Ectodermal cell (in vitro differentiated cells): ENCODE measurements at regions not wholly inside any gene's neighbourhood (a gene's known extent, or its start where the extent isn't known, plus 50 kb on each side); places are given as distances from the start of the nearest gene placed in this dataset.

Source experiments
- H3K27ac ChIP-seq: 2 replicates; pipeline ENCODE4 v1.7.0; 2013; ENCODE audit warnings: mild to moderate bottlenecking, low read depth, low read length; ENCODE audit not compliant: insufficient read depth, poor library complexity, severe bottlenecking
- H3K27me3 ChIP-seq: 2 replicates; pipeline ENCODE4 v1.7.0; 2013; ENCODE audit warnings: mild to moderate bottlenecking, low read length; ENCODE audit not compliant: insufficient read depth, control insufficient read depth, poor library complexity, severe bottlenecking
- H3K36me3 ChIP-seq: one replicate; pipeline ENCODE4 v1.7.0; 2013; ENCODE audit warnings: low read length; ENCODE audit not compliant: control insufficient read depth, insufficient read depth
- H3K4me1 ChIP-seq: one replicate; pipeline ENCODE4 v1.7.0; 2013; ENCODE audit warnings: low read length; ENCODE audit not compliant: control insufficient read depth, insufficient read depth
- H3K4me3 ChIP-seq: 2 replicates; pipeline ENCODE4 v1.7.0; 2013; ENCODE audit warnings: low read depth, low read length, control low read depth; ENCODE audit not compliant: insufficient read depth
- H3K9me3 ChIP-seq: 2 replicates; pipeline ENCODE4 v1.7.0; 2013; ENCODE audit warnings: mild to moderate bottlenecking, low read length, moderate library complexity; ENCODE audit not compliant: control insufficient read depth
- WGBS, 2 experiments: methylation state at CpG; one replicate each; pipeline ENCODE4 v1.1.7; 2013; ENCODE audit warnings: missing lambda C conversion rate in 2 of 2; 5-methylcytosine and 5-hydroxymethylcytosine counted together

GRCh38 chr1:82995951-82996350 is 1003.0 kb downstream of the TTLL7 start:
- no peaks in the 10 kb centered on the region for H3K9me3 ChIP-seq
- 88 to 98% methylated on average over 2 of the region's 2 CpGs for WGBS, 2 experiments
- no peak overlapping the region for H3K27ac ChIP-seq
- no peaks in the 10 kb centered on the region for H3K27me3 ChIP-seq
- H3K4me1 ChIP-seq = no peaks in the 10 kb centered on the region
- no peaks in the 10 kb centered on the region for H3K36me3 ChIP-seq
- H3K4me3 ChIP-seq = no peak overlapping the region

GRCh38 chr1:82994616-82995263 is 1004.2 kb downstream of the TTLL7 start:
- no peaks in the 10 kb centered on the region for H3K36me3 ChIP-seq

GRCh38 chr1:82991569-82991968 is 1007.4 kb downstream of the TTLL7 start:
- no peak overlapping the region for H3K4me3 ChIP-seq
- no peaks in the 10 kb centered on the region for H3K27me3 ChIP-seq
- H3K4me1 ChIP-seq = no peaks in the 10 kb centered on the region
- H3K36me3 ChIP-seq = no peaks in the 10 kb centered on the region
- H3K9me3 ChIP-seq = no peaks in the 10 kb centered on the region
- 88 to 95% methylated on average over 1 of the region's 2 CpGs for WGBS, 2 experiments
- H3K27ac ChIP-seq = no peak overlapping the region

More at GRCh38 chr1:82994616-82995263, 1004.2 kb downstream of the TTLL7 start:
- WGBS, 2 experiments = 96 to 99% methylated on average over 2 to 3 of the region's 3 CpGs
- H3K4me1 ChIP-seq = no peaks in the 10 kb centered on the region
- H3K27me3 ChIP-seq = no peaks in the 10 kb centered on the region
- H3K4me3 ChIP-seq = no peak overlapping the region
- no peak overlapping the region for H3K27ac ChIP-seq
- no peaks in the 10 kb centered on the region for H3K9me3 ChIP-seq

- Histone ChIP-seq H3K4me1 (no peaks in the 10 kb centered on the region), H3K9me3 (no peaks in the 10 kb centered on the region), H3K36me3 (no peaks in the 10 kb centered on the region), H3K27me3 (no peaks in the 10 kb centered on the region), H3K4me3 (no peak overlapping the region), H3K27ac (no peak overlapping the region)
- 91 to 92% methylated on average over 7 of the region's 7 CpGs for WGBS, 2 experiments
Measured at GRCh38 chr1:82979593-82980236, 1019.2 kb downstream of the TTLL7 start.

GRCh38 chr1:82978461-82979324 is 1020.2 kb downstream of the TTLL7 start:
- Histone ChIP-seq H3K4me3 (no peak overlapping the region), H3K36me3 (no peaks in the 10 kb centered on the region), H3K4me1 (no peaks in the 10 kb centered on the region), H3K9me3 (no peaks in the 10 kb centered on the region), H3K27ac (no peak overlapping the region), H3K27me3 (no peaks in the 10 kb centered on the region)
- 84 to 85% methylated on average over 10 of the region's 10 CpGs for WGBS, 2 experiments

GRCh38 chr1:82972841-82973553 is 1025.9 kb downstream of the TTLL7 start:
- H3K4me1 ChIP-seq = no peaks in the 10 kb centered on the region
- no peaks in the 10 kb centered on the region for H3K9me3 ChIP-seq
- no peak overlapping the region for H3K4me3 ChIP-seq
- no peaks in the 10 kb centered on the region for H3K36me3 ChIP-seq
- WGBS, 2 experiments = 92 to 93% methylated on average over 15 of the region's 15 CpGs
- H3K27me3 ChIP-seq = no peaks in the 10 kb centered on the region
- H3K27ac ChIP-seq = no peak overlapping the region

- Histone ChIP-seq H3K27me3 (no peaks in the 10 kb centered on the region), H3K4me1 (no peaks in the 10 kb centered on the region), H3K9me3 (no peaks in the 10 kb centered on the region), H3K36me3 (no peaks in the 10 kb centered on the region), H3K4me3 (no peak overlapping the region), H3K27ac (no peak overlapping the region)
- WGBS, 2 experiments = 71 to 93% methylated on average over 1 of the region's 2 CpGs
Measured at GRCh38 chr1:82969340-82969739, 1029.6 kb downstream of the TTLL7 start.

GRCh38 chr1:82962658-82963057 is 1036.3 kb downstream of the TTLL7 start:
- 100% methylated on average over 1 to 2 of the region's 2 CpGs for WGBS, 2 experiments

GRCh38 chr1:82950606-82951200 is 1048.2 kb downstream of the TTLL7 start:
- WGBS, 2 experiments = 92 to 95% methylated on average over 5 to 6 of the region's 6 CpGs
- H3K27ac ChIP-seq = no peak overlapping the region
- no peak overlapping the region for H3K4me3 ChIP-seq
- no peaks in the 10 kb centered on the region for H3K27me3 ChIP-seq
- H3K9me3 ChIP-seq = no peaks in the 10 kb centered on the region
- H3K4me1 ChIP-seq = no peaks in the 10 kb centered on the region
- H3K36me3 ChIP-seq = no peaks in the 10 kb centered on the region

More at GRCh38 chr1:82962658-82963057, 1036.3 kb downstream of the TTLL7 start:
- no peak overlapping the region for H3K27ac ChIP-seq
- no peaks in the 10 kb centered on the region for H3K4me1 ChIP-seq
- H3K27me3 ChIP-seq = no peaks in the 10 kb centered on the region
- no peak overlapping the region for H3K4me3 ChIP-seq
- no peaks in the 10 kb centered on the region for H3K36me3 ChIP-seq
- no peaks in the 10 kb centered on the region for H3K9me3 ChIP-seq
